ENCODE measurements at regions not wholly inside any gene's neighbourhood (a gene's known extent, or its start where the extent isn't known, plus 50 kb on each side); places are given as distances from the start of the nearest gene placed in this dataset.
"Not testable (repeated sequence)": the region's sequence is repeated elsewhere in the genome, so short reads cannot be mapped to it uniquely, and the experiment has no call there.

DNA sequence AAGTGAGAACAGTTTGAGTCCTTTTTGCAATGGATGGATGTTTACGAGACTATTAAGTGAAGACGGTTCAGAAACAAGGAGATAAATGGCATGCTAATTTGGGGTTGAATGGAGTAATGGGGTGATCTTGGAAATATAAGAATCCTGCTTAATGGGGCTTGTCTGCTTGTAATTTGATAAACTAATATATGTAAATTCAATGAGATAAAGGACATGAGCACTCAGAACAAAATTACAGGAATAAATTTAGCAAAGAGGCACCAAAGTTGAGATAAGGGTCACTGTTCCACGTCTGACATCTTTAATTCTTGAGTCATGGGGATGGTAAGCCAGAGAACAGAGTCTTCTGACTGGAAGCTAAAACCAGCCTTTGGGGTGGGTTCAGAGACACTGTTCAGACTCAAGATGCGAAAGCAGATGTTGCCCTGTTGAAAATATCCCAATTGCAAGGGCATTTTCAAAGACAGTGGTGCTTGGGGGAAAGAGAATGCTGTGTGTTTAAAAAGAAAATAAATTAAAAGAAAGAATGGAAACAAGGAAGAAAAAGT lies 67.8 kb upstream of the CHRNB4 start:
- H3K4me3 Mint-ChIP-seq, result peak overlapping the region in 1 of 4 donors; percentile 9
- peaks cover 2% of the 10 kb centered on the region for H3K36me3 Mint-ChIP-seq
- peaks cover 20% of the 10 kb centered on the region for H3K27me3 Mint-ChIP-seq
- no peak overlapping the region for H3K27ac Mint-ChIP-seq
- peaks cover 0 to 6% (median 0%) of the 10 kb centered on the region in 3 donors for H3K4me1 Mint-ChIP-seq
- H3K9me3 Mint-ChIP-seq, result peaks cover 0 to 6% (median 0%) of the 10 kb centered on the region in 3 donors

- not testable (repeated sequence) for H3K27ac Mint-ChIP-seq, H3K4me3 Mint-ChIP-seq, H3K36me3 Mint-ChIP-seq, H3K9me3 Mint-ChIP-seq, H3K4me1 Mint-ChIP-seq
- H3K27me3 Mint-ChIP-seq, result peaks cover 22% of the 10 kb centered on the region
These were observed 65.6 kb upstream of the CHRNB4 start for GRCh38 chr15:78706481-78707235.

GRCh38 chr15:78703334-78704056 lies 62.5 kb upstream of the CHRNB4 start:
- not testable (repeated sequence) for H3K4me1 Mint-ChIP-seq, H3K4me3 Mint-ChIP-seq
- peaks cover 23% of the 10 kb centered on the region for H3K27me3 Mint-ChIP-seq

GRCh38 chr15:78702609-78703333 lies 61.8 kb upstream of the CHRNB4 start:
- Mint-ChIP-seq H3K27me3 (peaks cover 20% of the 10 kb centered on the region), H3K27ac (no peak overlapping the region)

More at GRCh38 chr15:78703334-78704056, 62.5 kb upstream of the CHRNB4 start:
- not testable (repeated sequence) for H3K36me3 Mint-ChIP-seq, H3K27ac Mint-ChIP-seq, H3K9me3 Mint-ChIP-seq

GRCh38 chr15:78697449-78697848 lies 56.4 kb upstream of the CHRNB4 start:
- H3K4me3 Mint-ChIP-seq, result no peak overlapping the region
- H3K36me3 Mint-ChIP-seq, result peaks cover 1% of the 10 kb centered on the region
- H3K27me3 Mint-ChIP-seq, result peaks cover 10% of the 10 kb centered on the region
- H3K4me1 Mint-ChIP-seq, result no peaks in the 10 kb centered on the region
- no peak overlapping the region for H3K27ac Mint-ChIP-seq
- H3K9me3 Mint-ChIP-seq, result peaks cover 0 to 2% (median 0%) of the 10 kb centered on the region in 3 donors

More at GRCh38 chr15:78702609-78703333, 61.8 kb upstream of the CHRNB4 start:
- Mint-ChIP-seq H3K4me3 (no peak overlapping the region), H3K4me1 (no peaks in the 10 kb centered on the region), H3K36me3 (peaks cover 3% of the 10 kb centered on the region), H3K9me3 (peaks cover 0 to 7% (median 0%) of the 10 kb centered on the region in 3 donors)

- Mint-ChIP-seq H3K4me3 (no peak overlapping the region), H3K36me3 (peaks cover 1% of the 10 kb centered on the region), H3K27ac (no peak overlapping the region)
These were observed 55.4 kb upstream of the CHRNB4 start for GRCh38 chr15:78696436-78696835.

GRCh38 chr15:78695854-78696253 lies 54.8 kb upstream of the CHRNB4 start:
- Mint-ChIP-seq H3K27me3 (peaks cover 8% of the 10 kb centered on the region), H3K27ac (peak overlapping the region in 1 of 3 donors; percentile 1)

More at GRCh38 chr15:78696436-78696835, 55.4 kb upstream of the CHRNB4 start:
- Mint-ChIP-seq H3K27me3 (peaks cover 8% of the 10 kb centered on the region), H3K4me1 (no peaks in the 10 kb centered on the region), H3K9me3 (peaks cover 0 to 2% (median 0%) of the 10 kb centered on the region in 3 donors)

GRCh38 chr15:78695046-78695671 lies 54.1 kb upstream of the CHRNB4 start:
- Mint-ChIP-seq H3K4me1 (no peaks in the 10 kb centered on the region), H3K27me3 (peaks cover 8% of the 10 kb centered on the region), H3K36me3 (no peaks in the 10 kb centered on the region), H3K27ac (no peak overlapping the region), H3K4me3 (no peak overlapping the region), H3K9me3 (peaks cover 0 to 1% (median 0%) of the 10 kb centered on the region in 3 donors)

More at GRCh38 chr15:78695854-78696253, 54.8 kb upstream of the CHRNB4 start:
- H3K36me3 Mint-ChIP-seq, result peaks cover under 1% of the 10 kb centered on the region
- no peak overlapping the region for H3K4me3 Mint-ChIP-seq
- H3K9me3 Mint-ChIP-seq, result peaks cover 0 to 2% (median 0%) of the 10 kb centered on the region in 3 donors
- no peaks in the 10 kb centered on the region for H3K4me1 Mint-ChIP-seq

- no peaks in the 10 kb centered on the region for H3K4me1 Mint-ChIP-seq
- H3K9me3 Mint-ChIP-seq, result no peaks in the 10 kb centered on the region
- H3K27ac Mint-ChIP-seq, result no peak overlapping the region
- no peak overlapping the region for H3K4me3 Mint-ChIP-seq
- H3K36me3 Mint-ChIP-seq, result no peaks in the 10 kb centered on the region
- H3K27me3 Mint-ChIP-seq, result peaks cover 11% of the 10 kb centered on the region
These were observed 50.9 kb upstream of the CHRNB4 start for GRCh38 chr15:78691851-78692421.

DNA sequence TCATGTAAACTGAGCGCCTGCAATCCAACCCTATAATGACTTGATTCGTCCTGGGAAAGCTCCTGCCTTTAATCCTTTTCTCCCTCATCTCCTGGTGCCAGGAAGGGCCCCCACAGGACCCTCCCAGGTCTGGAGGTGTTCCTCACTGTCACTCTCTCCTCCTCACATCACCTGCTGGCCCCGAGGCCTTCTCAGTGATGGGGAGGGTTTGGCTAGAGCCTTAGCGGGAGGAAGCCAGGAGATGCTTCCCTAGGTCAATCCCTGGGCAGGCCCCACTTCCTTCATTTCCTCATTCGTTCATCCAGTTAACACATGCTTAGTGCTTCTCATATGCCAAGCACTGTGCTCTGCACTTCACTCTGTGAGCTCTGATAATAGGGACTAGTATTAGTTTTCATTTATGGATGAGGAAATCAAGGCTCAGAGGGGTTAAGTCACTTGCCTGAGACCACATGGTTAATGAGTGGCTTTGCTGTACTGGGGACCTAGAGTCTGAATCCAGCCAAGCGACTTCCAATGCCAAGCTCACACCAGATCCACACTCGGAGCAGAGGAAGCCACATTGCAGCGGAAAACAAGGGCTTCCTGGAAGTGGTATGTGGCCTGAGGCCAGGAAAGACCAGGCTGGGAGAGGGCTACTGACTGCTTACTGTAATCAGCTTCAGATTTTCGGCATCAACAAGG lies 50.3 kb upstream of the CHRNB4 start:
- Mint-ChIP-seq H3K36me3 (no peaks in the 10 kb centered on the region), H3K9me3 (no peaks in the 10 kb centered on the region), H3K4me1 (no peaks in the 10 kb centered on the region), H3K27ac (no peak overlapping the region), H3K4me3 (no peak overlapping the region), H3K27me3 (peaks cover 11% of the 10 kb centered on the region)
